Neuronal stem cell (in vitro differentiated cells): ENCODE measurements at regions not wholly inside any gene's neighbourhood (a gene's known extent, or its start where the extent isn't known, plus 50 kb on each side); places are given as distances from the start of the nearest gene placed in this dataset.

ENCODE experiments used
- DNase-seq: peaks from one replicate; pipeline ENCODE4 v3.0.0-alpha.2; 2013; ENCODE audit warnings: low spot score
- H2AFZ ChIP-seq: one replicate; pipeline ENCODE4 v1.6.1; 2013; ENCODE audit warnings: mild to moderate bottlenecking, low read length, inconsistent platforms
- H2AK5ac ChIP-seq: 2 replicates; pipeline ENCODE4 v1.6.1; 2013; ENCODE audit warnings: low read depth, mild to moderate bottlenecking, inconsistent platforms, low read length, moderate library complexity, mixed read lengths
- H2BK120ac ChIP-seq: 2 replicates; pipeline ENCODE4 v1.6.1; 2013; ENCODE audit warnings: low read depth, mild to moderate bottlenecking, inconsistent platforms, low read length, moderate library complexity, mixed read lengths
- H2BK12ac ChIP-seq: one replicate; pipeline ENCODE4 v1.6.1; 2013; ENCODE audit warnings: low read length, inconsistent platforms
- H2BK15ac ChIP-seq: 2 replicates; pipeline ENCODE4 v1.6.1; 2013; ENCODE audit warnings: mild to moderate bottlenecking, low read length, inconsistent platforms, mixed read lengths
- H2BK5ac ChIP-seq: one replicate; pipeline ENCODE4 v1.6.1; 2013; ENCODE audit warnings: inconsistent platforms, mild to moderate bottlenecking, low read length, moderate library complexity
- H3K14ac ChIP-seq: one replicate; pipeline ENCODE4 v1.6.1; 2013; ENCODE audit warnings: low read length, inconsistent platforms
- H3K18ac ChIP-seq: 2 replicates; pipeline ENCODE4 v1.6.1; 2013; ENCODE audit warnings: low read length, inconsistent platforms
- H3K23ac ChIP-seq: 2 replicates; pipeline ENCODE4 v1.6.1; 2013; ENCODE audit warnings: low read depth, mild to moderate bottlenecking, mixed read lengths, low read length, inconsistent platforms; ENCODE audit not compliant: poor library complexity
- H3K27ac ChIP-seq: replicated peaks from 3 replicates; pipeline ENCODE4 v1.5.1; 2013; ENCODE audit warnings: low read length, inconsistent platforms
- H3K27me3 ChIP-seq, 3 experiments: 2 replicates each; pipeline ENCODE4 v1.6.1; 2013; ENCODE audit warnings: low read length in 3 of 3, mild to moderate bottlenecking in 2 of 3, inconsistent platforms in 1 of 3, low read depth in 1 of 3, mixed read lengths in 1 of 3, moderate library complexity in 1 of 3; ENCODE audit not compliant: control insufficient read depth in 3 of 3, insufficient read depth in 3 of 3
- H3K36me3 ChIP-seq, 2 donors: replicated peaks in 1 of 2; 2 replicates each; pipeline ENCODE4 v1.6.1; 2013; ENCODE audit warnings: low read length in 2 of 2; ENCODE audit not compliant: control insufficient read depth in 2 of 2, insufficient read depth in 2 of 2
- H3K4ac ChIP-seq: 2 replicates; pipeline ENCODE4 v1.6.1; 2013; ENCODE audit warnings: inconsistent platforms, mild to moderate bottlenecking, low read length, moderate library complexity
- H3K4me1 ChIP-seq, 2 donors: 1 replicate in 1 of 2; 2 replicates in 1 of 2; pipeline ENCODE4 v1.6.1; 2013; ENCODE audit warnings: low read length in 2 of 2, low read depth in 1 of 2; ENCODE audit not compliant: control insufficient read depth in 2 of 2, insufficient read depth in 1 of 2
- H3K4me2 ChIP-seq: one replicate; pipeline ENCODE4 v1.6.1; 2013; ENCODE audit warnings: mild to moderate bottlenecking, low read length, inconsistent platforms; ENCODE audit not compliant: insufficient read depth, poor library complexity, severe bottlenecking
- H3K4me3 ChIP-seq, 2 donors: 2 replicates each; pipeline ENCODE4 v1.5.1; 2013; ENCODE audit warnings: low read length in 2 of 2, mild to moderate bottlenecking in 2 of 2, inconsistent platforms in 1 of 2, moderate library complexity in 1 of 2
- H3K79me1 ChIP-seq: one replicate; pipeline ENCODE4 v1.6.1; 2013; ENCODE audit warnings: low read depth, mild to moderate bottlenecking, inconsistent platforms, low read length, moderate library complexity
- H3K9ac ChIP-seq: one replicate; pipeline ENCODE4 v1.6.1; 2013; ENCODE audit warnings: mild to moderate bottlenecking, low read depth, low read length, inconsistent platforms; ENCODE audit not compliant: poor library complexity
- H3K9me3 ChIP-seq, 2 donors: replicated peaks in 1 of 2; 2 replicates each; pipeline versions ENCODE3 to v1.6.1; 2013; ENCODE audit warnings: low read length in 2 of 2, mild to moderate bottlenecking in 2 of 2, inconsistent platforms in 1 of 2, low read depth in 1 of 2, mixed read lengths in 1 of 2, moderate library complexity in 1 of 2; ENCODE audit not compliant: control insufficient read depth in 2 of 2, insufficient read depth in 1 of 2
- H4K8ac ChIP-seq: one replicate; pipeline ENCODE4 v1.6.1; 2013; ENCODE audit warnings: low read depth, mild to moderate bottlenecking, inconsistent platforms, low read length, moderate library complexity
- H4K91ac ChIP-seq: one replicate; pipeline ENCODE4 v1.6.1; 2013; ENCODE audit warnings: low read length, low read depth, mild to moderate bottlenecking, inconsistent platforms; ENCODE audit not compliant: poor library complexity
- WGBS, 2 donors: extraction: QIAGEN DNeasy Blood & Tissue Kit; methylation state at CpG; one replicate each; pipeline ENCODE4 v1.1.7; 2013; ENCODE audit warnings: missing lambda C conversion rate in 2 of 2, mixed read lengths in 1 of 2; ENCODE audit not compliant: insufficient read length in 2 of 2, insufficient replicate concordance in 1 of 2; ENCODE audit errors: extremely low coverage in 2 of 2; 5-methylcytosine and 5-hydroxymethylcytosine counted together

DNA sequence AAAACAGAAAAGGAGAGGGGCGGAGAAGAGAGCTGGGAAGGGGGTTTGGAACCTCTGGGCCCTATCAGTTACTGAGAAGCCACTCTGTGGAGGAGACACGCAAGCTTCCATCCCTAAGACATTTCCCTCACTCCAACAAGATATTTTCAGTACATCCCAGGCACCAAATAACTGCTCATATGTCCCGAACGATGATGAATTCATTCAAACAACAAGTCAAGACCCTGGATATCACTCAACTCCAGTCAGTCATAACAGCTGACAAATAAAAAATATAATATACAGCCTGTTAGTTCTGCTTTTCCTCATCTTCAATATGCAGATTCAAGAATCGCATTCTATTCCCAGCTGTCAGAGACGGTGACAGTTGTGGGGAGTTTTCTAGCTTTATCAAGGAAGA is 104.0 kb upstream of the ZFHX3 start:
- Histone ChIP-seq H4K8ac (no peak overlapping the region), H3K4me2 (no peak overlapping the region), H2BK5ac (no peak overlapping the region), H3K36me3 (no peaks in the 10 kb centered on the region), H2AFZ (peak overlapping the region; percentile 18), H3K27ac (no peak overlapping the region), H2AK5ac (no peak overlapping the region), H4K91ac (no peak overlapping the region), H3K4me3 (no peak overlapping the region), H3K23ac (no peak overlapping the region), H3K18ac (no peak overlapping the region), H3K79me1 (no peaks in the 10 kb centered on the region), H3K4ac (no peak overlapping the region), H3K9ac (no peak overlapping the region), H3K9me3 (peaks cover 0 to 2% of the 10 kb centered on the region in 2 donors), H3K27me3 (no peaks in the 10 kb centered on the region), H2BK12ac (no peak overlapping the region), H2BK120ac (no peak overlapping the region), H2BK15ac (no peak overlapping the region), H3K14ac (no peak overlapping the region), H3K4me1 (peaks cover 15 to 20% of the 10 kb centered on the region in 2 donors)
- no CpG with 5 or more reads among the region's 6 CpGs for WGBS, 2 donors
- no peak for DNase-seq

DNA sequence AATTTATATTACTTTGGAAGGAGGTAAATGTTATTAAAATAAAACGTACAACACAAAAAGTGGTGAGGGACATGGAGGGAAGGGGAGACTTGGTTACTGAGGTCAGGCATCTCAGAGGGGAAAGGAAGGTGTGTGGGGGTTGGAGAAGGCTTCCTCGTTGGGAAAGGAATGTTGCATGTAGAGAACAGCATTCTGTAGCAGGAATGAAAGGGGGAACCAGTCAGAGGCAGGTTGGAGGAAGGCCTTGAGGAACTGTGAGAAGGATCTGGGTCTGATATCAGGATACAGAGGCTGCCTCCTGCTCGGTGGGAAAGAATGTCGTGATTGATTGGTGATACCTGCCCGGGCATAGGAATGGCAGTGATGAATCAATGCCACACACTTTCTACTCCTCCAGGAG is 103.3 kb upstream of the ZFHX3 start:
- Histone ChIP-seq H3K9ac (no peak overlapping the region), H3K23ac (no peak overlapping the region), H2BK12ac (no peak overlapping the region), H3K79me1 (no peaks in the 10 kb centered on the region), H4K8ac (no peak overlapping the region), H4K91ac (no peak overlapping the region), H3K27ac (peak overlapping the region; percentile 22), H3K4me1 (peaks cover 15 to 20% of the 10 kb centered on the region in 2 donors), H3K4me3 (no peak overlapping the region), H2BK5ac (no peak overlapping the region), H2BK15ac (no peak overlapping the region), H3K4ac (no peak overlapping the region), H3K9me3 (peaks cover 0 to 2% of the 10 kb centered on the region in 2 donors), H3K4me2 (no peak overlapping the region), H3K27me3 (no peaks in the 10 kb centered on the region), H3K36me3 (no peaks in the 10 kb centered on the region), H2AFZ (no peak overlapping the region), H3K18ac (no peak overlapping the region), H2BK120ac (no peak overlapping the region), H3K14ac (no peak overlapping the region), H2AK5ac (no peak overlapping the region)
- DNase-seq, result no peak
- WGBS, 2 donors, result 100% methylated on average over 1 of the region's 5 CpGs; no CpG with 5 or more reads in 1 of the 2 donors

DNA sequence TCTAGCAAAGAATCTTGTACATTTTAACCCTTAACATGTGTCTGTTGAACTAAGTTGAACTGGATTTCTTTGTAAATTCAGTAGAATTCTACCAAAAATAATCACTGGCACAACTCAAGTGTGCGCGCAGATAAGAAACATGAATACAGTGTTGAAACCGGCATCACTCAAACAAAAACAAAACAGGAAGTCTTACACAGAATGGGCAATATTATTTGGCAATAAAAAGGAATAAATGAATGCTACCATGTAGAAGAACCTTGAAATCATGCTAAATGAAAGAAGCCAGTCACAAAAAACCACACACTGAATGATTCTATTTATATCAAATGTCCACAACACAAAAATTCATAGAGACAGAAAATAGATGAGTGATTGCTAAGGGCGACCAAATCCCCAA is 102.9 kb upstream of the ZFHX3 start:
- H3K23ac ChIP-seq, result no peak overlapping the region
- H3K4me3 ChIP-seq, result no peak overlapping the region
- no peak overlapping the region for H4K91ac ChIP-seq
- no peak overlapping the region for H3K14ac ChIP-seq
- H3K4me2 ChIP-seq, result no peak overlapping the region
- no peaks in the 10 kb centered on the region for H3K36me3 ChIP-seq
- H4K8ac ChIP-seq, result no peak overlapping the region
- H3K4me1 ChIP-seq, result peaks cover 15 to 20% of the 10 kb centered on the region in 2 donors
- no CpG with 5 or more reads among the region's 4 CpGs for WGBS, 2 donors
- no peak for DNase-seq
- no peaks in the 10 kb centered on the region for H3K27me3 ChIP-seq
- H2AK5ac ChIP-seq, result no peak overlapping the region
- H2BK12ac ChIP-seq, result no peak overlapping the region
- no peak overlapping the region for H2AFZ ChIP-seq
- H3K18ac ChIP-seq, result no peak overlapping the region
- no peak overlapping the region for H3K9ac ChIP-seq
- H3K9me3 ChIP-seq, result peaks cover 0 to 2% of the 10 kb centered on the region in 2 donors
- H2BK120ac ChIP-seq, result no peak overlapping the region
- H3K79me1 ChIP-seq, result no peaks in the 10 kb centered on the region
- no peak overlapping the region for H3K4ac ChIP-seq
- H3K27ac ChIP-seq, result no peak overlapping the region
- H2BK5ac ChIP-seq, result no peak overlapping the region
- no peak overlapping the region for H2BK15ac ChIP-seq

DNA sequence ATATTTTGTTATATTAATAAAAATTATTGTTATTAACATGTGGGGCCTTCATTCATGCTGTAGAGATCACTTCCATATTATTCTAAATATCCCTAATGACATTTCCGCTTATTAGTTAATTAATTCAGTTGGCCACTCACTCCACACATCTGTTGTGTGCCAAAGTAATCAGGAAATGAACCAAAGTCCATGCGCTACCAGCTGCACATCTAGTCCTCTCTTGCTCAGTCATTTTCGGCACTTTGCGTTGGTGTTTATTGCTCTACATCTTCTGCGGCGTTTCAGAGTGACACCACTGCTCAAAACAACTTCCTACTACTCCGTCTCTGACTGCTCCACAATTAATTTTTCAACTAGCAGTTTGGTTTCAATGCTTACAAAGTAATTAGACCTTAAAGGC is 101.4 kb upstream of the ZFHX3 start:
- peaks cover 0 to 2% of the 10 kb centered on the region in 2 donors for H3K9me3 ChIP-seq
- H3K14ac ChIP-seq, result no peak overlapping the region
- H2BK15ac ChIP-seq, result no peak overlapping the region
- H3K36me3 ChIP-seq, result no peaks in the 10 kb centered on the region
- H3K23ac ChIP-seq, result no peak overlapping the region
- H3K27ac ChIP-seq, result no peak overlapping the region
- no peak overlapping the region for H3K4me3 ChIP-seq
- H2BK12ac ChIP-seq, result no peak overlapping the region
- peaks cover 15 to 26% of the 10 kb centered on the region in 2 donors for H3K4me1 ChIP-seq
- no peak overlapping the region for H3K4ac ChIP-seq
- no peaks in the 10 kb centered on the region for H3K79me1 ChIP-seq
- no CpG with 5 or more reads among the region's 7 CpGs for WGBS, 2 donors
- no peak overlapping the region for H2AK5ac ChIP-seq
- H2BK5ac ChIP-seq, result no peak overlapping the region
- no peak overlapping the region for H2AFZ ChIP-seq
- no peak overlapping the region for H4K8ac ChIP-seq
- DNase-seq, result no peak
- H4K91ac ChIP-seq, result no peak overlapping the region
- H3K27me3 ChIP-seq, result no peaks in the 10 kb centered on the region
- no peak overlapping the region for H3K4me2 ChIP-seq
- no peak overlapping the region for H2BK120ac ChIP-seq
- no peak overlapping the region for H3K9ac ChIP-seq
- no peak overlapping the region for H3K18ac ChIP-seq
